ENCODE measurements at regions not wholly inside any gene's neighbourhood (a gene's known extent, or its start where the extent isn't known, plus 50 kb on each side); places are given as distances from the start of the nearest gene placed in this dataset.

DNA sequence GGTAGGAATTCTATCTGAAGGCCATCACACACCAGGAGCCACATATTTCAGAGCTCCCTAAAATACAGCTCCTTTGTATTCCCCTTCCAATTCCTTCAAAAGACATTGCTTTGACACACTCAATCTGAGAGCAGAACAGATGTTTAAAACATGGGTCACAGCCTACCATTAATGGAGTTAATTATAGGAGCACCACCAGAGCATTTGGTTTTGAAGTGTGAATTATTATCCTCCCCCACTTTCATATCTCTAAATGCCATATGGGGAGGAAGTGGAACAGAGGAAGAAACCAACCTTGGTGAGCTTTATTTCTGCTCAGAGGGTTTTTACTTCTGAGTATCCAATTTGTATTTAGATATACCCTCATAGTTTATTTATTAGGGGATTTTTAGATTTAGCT, 50.7 kb upstream of the TNFRSF21 start:
- in situ Hi-C loops (cut with HindIII; ENCODE audit: low sequenced_read_pairs), result no loop called here
- DNase-seq (ENCODE audit: low spot score), result no peak

GRCh38 chr6:47362857-47363461, 53.3 kb upstream of the TNFRSF21 start:
- no peak for DNase-seq (ENCODE audit: low spot score)
- in situ Hi-C loops (cut with HindIII; ENCODE audit: low sequenced_read_pairs), result no loop called here

GRCh38 chr6:47363736-47364135, 54.0 kb upstream of the TNFRSF21 start:
- in situ Hi-C loops (cut with HindIII; ENCODE audit: low sequenced_read_pairs), result no loop called here
- no peak for DNase-seq (ENCODE audit: low spot score)

- in situ Hi-C loops (cut with HindIII; ENCODE audit: low sequenced_read_pairs), result no loop called here
- no peak for DNase-seq (ENCODE audit: low spot score)
These were observed 56.7 kb upstream of the TNFRSF21 start for GRCh38 chr6:47366335-47366890.

DNA sequence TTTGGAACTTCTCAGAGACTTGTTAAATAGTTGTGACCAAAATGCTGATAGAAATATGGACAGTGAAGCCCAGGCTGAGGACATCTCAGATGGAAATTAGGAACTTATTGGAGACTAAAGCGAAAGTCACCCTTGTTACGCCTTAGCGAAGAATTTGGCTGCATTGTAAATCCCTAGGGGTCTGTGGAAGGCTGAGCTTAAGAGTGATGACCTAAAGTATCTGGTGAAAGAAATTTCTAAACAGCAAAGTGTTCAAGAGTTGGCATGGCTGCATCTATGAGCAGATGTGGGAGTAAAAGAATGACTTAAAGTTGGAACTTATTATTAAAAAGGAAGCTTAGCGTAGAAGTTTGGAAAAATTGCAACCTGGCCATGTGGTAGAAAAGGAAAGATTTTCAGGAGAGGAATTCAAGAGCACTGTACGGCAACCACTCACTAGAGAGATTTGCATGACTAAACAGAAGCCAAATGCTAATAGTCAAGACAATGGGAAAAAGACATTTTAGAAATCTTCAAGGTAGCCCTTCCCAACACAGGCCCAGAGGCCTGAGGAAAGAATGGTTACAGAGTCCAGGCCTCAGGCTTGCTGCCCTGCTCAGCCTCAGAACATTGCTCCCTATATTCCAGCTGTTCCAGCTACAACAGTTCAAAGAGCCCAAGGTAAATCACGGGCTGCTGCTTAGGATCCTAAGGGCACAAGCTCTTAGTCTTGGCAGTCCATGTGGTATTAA, 61.6 kb upstream of the TNFRSF21 start:
- in situ Hi-C loops (cut with HindIII; ENCODE audit: low sequenced_read_pairs), result no loop called here
- no peak for DNase-seq (ENCODE audit: low spot score)

DNA sequence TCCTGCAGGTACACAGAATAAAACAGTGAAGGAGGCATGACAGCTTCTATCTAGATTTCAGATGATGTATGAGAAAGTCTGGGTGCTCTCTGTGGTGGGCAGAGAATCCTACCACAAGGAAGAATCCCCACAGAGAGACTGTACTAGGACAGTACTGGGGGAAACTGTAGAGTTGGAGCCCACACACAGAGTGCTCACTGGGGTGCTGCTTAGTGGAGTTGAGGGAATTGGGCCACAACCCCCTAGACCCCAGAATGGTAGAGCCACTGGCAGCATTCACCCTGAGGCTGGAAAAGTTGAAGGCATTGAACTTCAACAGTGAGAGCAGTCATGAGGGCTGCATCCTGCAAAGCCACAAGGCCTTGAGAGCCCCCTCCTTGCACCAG, 62.2 kb upstream of the TNFRSF21 start:
- no peak for DNase-seq (ENCODE audit: low spot score)
- in situ Hi-C loops (cut with HindIII; ENCODE audit: low sequenced_read_pairs), result no loop called here

DNA sequence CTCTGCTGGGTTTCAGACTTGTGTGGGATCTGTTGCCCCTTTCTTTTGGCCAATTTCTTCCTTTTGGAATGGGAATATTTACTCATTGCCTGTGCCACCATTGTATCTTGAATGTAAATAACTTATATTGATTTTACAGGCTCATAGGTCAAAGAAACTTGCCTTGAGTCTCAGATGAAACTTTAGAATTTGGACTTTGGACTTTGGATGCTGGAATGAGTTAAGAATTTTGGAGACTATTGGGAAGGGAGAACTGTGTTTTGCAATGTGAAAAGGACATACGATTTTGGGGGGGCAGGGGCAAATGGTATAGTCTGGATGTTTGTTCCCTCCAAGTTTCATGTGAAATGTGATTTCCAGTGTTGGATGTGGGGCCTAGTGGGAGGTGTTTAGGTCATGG, 62.6 kb upstream of the TNFRSF21 start:
- DNase-seq (ENCODE audit: low spot score), result no peak
- in situ Hi-C loops (cut with HindIII; ENCODE audit: low sequenced_read_pairs), result no loop called here

- no peak for DNase-seq (ENCODE audit: low spot score)
- in situ Hi-C loops (cut with HindIII; ENCODE audit: low sequenced_read_pairs), result no loop called here
These were observed 65.7 kb upstream of the TNFRSF21 start for GRCh38 chr6:47375426-47375825.

- in situ Hi-C loops (cut with HindIII; ENCODE audit: low sequenced_read_pairs), result no loop called here
- DNase-seq (ENCODE audit: low spot score), result peak; percentile 93
These were observed 67.2 kb upstream of the TNFRSF21 start for GRCh38 chr6:47376930-47377329.

- DNase-seq (ENCODE audit: low spot score), result no peak
- in situ Hi-C loops (cut with HindIII; ENCODE audit: low sequenced_read_pairs), result no loop called here
These were observed 68.3 kb upstream of the TNFRSF21 start for GRCh38 chr6:47377971-47378370.

DNA sequence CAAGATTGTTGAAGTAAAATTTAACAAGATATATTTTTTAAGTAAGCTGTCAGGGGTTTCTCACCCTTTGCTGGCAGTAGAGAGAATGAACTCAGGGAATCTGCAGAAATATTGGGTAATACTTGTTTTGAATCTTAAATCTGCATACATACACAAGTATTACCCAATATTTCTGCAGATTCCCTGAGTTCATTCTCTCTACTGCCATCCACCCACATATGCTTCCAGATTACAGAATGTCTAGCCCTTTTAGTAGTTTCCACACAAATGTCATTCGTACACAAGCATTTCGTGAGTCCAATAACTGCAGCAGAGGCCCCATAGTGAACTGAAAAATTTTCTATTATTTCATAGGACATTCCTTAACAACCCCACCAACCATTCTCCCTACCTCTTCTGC, 69.6 kb upstream of the TNFRSF21 start:
- in situ Hi-C loops (cut with HindIII; ENCODE audit: low sequenced_read_pairs), result no loop called here
- DNase-seq (ENCODE audit: low spot score), result no peak

GRCh38 chr6:47380251-47380650, 70.5 kb upstream of the TNFRSF21 start:
- in situ Hi-C loops (cut with HindIII; ENCODE audit: low sequenced_read_pairs), result no loop called here
- no peak for DNase-seq (ENCODE audit: low spot score)

GRCh38 chr6:47381036-47381435, 71.3 kb upstream of the TNFRSF21 start:
- in situ Hi-C loops (cut with HindIII; ENCODE audit: low sequenced_read_pairs), result no loop called here

DNA sequence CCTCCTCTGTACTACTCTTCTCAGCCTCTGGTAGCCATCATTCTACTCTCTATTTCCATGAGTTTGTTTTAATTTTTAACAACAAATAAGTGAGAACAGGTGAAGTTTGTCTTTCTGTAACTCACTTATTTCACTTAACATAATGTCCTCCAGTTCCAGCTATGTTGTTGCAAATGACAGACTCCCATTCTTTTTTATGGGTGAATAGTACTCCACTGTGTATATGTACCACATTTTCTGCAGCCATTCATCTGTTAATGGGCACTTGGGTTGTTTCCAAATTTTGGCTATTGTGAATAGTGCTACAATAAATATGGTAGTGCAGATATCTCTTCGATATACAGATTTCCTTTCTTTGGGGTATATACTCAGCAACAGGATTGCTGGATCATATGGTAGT, 73.7 kb upstream of the TNFRSF21 start:
- in situ Hi-C loops (cut with HindIII; ENCODE audit: low sequenced_read_pairs), result no loop called here

More at GRCh38 chr6:47381036-47381435, 71.3 kb upstream of the TNFRSF21 start:
- DNase-seq (ENCODE audit: low spot score), result no peak

DNA sequence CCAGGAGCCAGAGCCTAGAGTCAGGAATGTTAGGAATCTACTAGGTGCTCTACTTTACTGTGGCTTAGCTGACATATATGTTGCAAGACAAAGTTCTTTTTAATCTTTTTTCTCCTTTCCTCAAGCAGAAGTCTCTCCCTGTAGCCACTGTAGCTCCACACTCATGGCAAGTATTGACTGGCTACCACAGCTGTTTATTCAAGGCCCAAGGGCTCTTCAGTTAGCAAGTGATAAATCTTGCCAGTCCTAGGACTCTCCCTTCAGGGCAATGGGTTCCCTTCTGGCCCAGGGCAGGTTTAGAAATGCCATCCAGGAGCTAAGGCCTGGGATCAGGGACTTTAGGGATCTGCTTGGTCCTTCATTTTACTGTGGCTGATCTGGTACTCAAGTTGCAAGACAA, 82.0 kb upstream of the TNFRSF21 start:
- in situ Hi-C loops (cut with HindIII; ENCODE audit: low sequenced_read_pairs), result no loop called here
- DNase-seq (ENCODE audit: low spot score), result no peak

More for the DNA sequence above, 73.7 kb upstream of the TNFRSF21 start:
- no peak for DNase-seq (ENCODE audit: low spot score)

- no peak for DNase-seq (ENCODE audit: low spot score)
- in situ Hi-C loops (cut with HindIII; ENCODE audit: low sequenced_read_pairs), result no loop called here
These were observed 82.5 kb upstream of the TNFRSF21 start for GRCh38 chr6:47392251-47392650.

DNA sequence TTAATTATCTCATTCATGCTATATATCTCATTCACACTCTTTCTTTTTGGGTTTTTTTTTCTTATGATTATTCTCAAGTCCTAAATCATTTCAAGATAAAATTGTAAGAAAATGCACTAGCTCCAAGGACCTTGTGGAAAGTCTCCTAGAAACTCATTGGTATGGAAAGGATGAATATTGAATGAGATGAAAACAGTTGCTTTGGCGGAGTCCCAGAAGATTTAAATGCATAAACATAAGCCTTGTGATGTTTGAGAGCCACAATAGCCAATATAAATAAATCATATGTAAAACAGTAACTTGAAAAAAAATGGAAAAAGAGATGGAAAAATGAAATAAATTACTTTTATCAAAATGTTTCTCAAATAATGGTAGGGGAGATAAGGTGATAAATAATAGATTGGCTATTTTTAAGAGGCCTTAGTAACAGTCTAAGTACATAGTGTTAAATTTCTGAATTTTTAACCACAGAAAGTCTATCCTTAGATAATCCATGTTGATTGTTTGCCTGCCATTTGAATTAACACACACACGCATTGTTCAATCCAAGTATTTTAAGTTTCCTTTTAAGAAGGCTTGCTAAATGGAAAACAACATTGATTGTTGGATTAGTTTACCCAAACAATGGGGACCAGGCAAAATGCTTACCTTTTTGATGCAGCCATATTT, 81.1 kb upstream of the CD2AP start:
- in situ Hi-C loops (cut with HindIII; ENCODE audit: low sequenced_read_pairs), result no loop called here
- DNase-seq (ENCODE audit: low spot score), result no peak

DNA sequence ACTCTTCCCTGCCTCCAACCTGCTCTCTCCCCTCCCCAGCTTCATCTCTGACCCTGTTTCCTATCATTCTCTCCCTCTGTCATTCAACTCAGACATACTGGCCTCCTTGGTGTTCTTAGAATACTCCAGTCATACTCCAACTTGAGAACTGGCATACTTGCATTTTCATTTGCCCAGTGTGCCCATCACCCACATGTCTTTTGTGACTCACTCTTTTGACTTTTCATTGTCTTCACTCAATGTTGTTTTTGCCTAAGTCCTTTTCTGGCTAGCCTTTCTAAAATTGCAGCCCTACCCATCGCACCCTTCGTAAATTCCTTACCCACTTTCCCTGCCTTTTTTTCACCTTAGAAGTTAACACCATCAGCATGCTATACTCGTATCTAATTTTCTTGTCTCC, 77.0 kb upstream of the CD2AP start:
- DNase-seq (ENCODE audit: low spot score), result no peak
- in situ Hi-C loops (cut with HindIII; ENCODE audit: low sequenced_read_pairs), result no loop called here

- in situ Hi-C loops (cut with HindIII; ENCODE audit: low sequenced_read_pairs), result no loop called here
- DNase-seq (ENCODE audit: low spot score), result no peak
These were observed 75.5 kb upstream of the CD2AP start for GRCh38 chr6:47402081-47402480.

DNA sequence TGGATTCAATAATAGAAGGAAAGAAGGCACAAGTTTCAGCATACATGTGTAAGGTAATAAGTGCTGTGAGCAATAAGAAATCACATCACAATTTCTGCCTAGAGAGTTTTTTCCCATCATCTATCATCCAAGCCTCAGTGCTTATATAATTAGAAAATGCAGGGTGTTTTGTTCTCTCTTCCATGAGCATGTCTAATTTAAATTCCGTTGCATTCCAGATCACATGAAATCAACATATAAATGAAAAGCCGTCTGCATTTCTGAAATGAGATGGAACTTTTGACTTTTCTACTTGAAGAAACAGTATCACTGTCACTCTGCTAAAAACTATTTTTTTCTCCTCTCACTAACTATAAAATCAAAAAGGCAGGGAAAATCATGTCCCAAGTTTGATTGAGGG, 74.5 kb upstream of the CD2AP start:
- DNase-seq (ENCODE audit: low spot score), result no peak
- in situ Hi-C loops (cut with HindIII; ENCODE audit: low sequenced_read_pairs), result no loop called here

All from G401 (cell line).